Keratinocyte (primary cell): ENCODE measurements at regions not wholly inside any gene's neighbourhood (a gene's known extent, or its start where the extent isn't known, plus 50 kb on each side); places are given as distances from the start of the nearest gene placed in this dataset.

ENCODE experiments used
- EZH2 ChIP-seq: IDR thresholded peaks from one replicate; pipeline ENCODE4 v1.6.1; 2012; ENCODE audit warnings: inconsistent platforms, mild to moderate bottlenecking, low read length, moderate library complexity
- TF ChIP-seq, protein P1 (sequence below), 3 experiments: IDR thresholded peaks in 1 of 3; conservative IDR thresholded peaks in 1 of 3; optimal IDR thresholded peaks in 1 of 3; 2 replicates in 2 of 3; 3 replicates in 1 of 3; pipeline versions ENCODE3 to v1.5.1; 2011; ENCODE audit warnings: low read length in 3 of 3, mild to moderate bottlenecking in 3 of 3, moderate library complexity in 2 of 3, control low read depth in 1 of 3, inconsistent platforms in 1 of 3; ENCODE audit not compliant: insufficient read depth in 2 of 3; ENCODE audit errors: extremely low read depth in 1 of 3

DNA sequence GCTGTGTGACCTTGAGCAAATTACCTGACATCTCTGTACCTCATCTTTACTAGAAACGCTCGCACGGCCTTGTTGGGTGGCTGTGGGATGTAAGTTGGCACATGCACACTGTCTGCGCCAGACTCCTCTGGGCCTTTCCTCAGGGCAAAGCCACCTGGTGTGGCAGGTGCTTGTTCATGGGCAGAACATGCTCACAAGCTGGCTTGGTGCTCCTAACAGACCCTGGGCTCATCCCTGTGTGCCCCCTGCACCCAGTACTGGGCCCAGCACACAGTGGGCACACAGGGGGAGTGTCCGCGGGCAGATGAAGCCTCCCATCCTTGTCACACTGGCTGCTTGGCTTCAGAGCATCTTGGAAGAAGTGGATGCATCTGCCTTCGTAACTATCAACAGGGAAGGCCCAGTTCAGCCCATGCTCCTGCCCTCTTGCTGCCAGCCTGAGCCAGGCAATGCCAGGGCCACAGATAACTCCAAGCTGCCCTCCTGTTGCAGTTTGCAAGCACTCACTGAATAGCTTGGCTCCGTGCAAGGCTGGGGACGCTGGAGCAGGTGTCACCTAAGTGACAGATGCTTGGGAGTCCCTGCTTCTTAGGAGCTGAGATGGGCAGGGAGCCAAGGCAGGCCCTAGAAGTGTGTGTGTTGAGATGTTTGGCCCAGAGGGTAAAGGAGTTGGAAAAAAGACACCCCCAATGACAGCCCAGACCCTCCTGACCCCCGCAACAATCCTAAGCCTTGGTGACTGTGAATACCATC is 123.9 kb downstream of the TUBA3C start:
- no peak for TF ChIP-seq EZH2
- TF ChIP-seq, protein P1, sequence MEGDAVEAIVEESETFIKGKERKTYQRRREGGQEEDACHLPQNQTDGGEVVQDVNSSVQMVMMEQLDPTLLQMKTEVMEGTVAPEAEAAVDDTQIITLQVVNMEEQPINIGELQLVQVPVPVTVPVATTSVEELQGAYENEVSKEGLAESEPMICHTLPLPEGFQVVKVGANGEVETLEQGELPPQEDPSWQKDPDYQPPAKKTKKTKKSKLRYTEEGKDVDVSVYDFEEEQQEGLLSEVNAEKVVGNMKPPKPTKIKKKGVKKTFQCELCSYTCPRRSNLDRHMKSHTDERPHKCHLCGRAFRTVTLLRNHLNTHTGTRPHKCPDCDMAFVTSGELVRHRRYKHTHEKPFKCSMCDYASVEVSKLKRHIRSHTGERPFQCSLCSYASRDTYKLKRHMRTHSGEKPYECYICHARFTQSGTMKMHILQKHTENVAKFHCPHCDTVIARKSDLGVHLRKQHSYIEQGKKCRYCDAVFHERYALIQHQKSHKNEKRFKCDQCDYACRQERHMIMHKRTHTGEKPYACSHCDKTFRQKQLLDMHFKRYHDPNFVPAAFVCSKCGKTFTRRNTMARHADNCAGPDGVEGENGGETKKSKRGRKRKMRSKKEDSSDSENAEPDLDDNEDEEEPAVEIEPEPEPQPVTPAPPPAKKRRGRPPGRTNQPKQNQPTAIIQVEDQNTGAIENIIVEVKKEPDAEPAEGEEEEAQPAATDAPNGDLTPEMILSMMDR (optimal IDR thresholded peaks at IDR 0.05 in 1 of 3, IDR thresholded peaks at IDR 0.05 in 1 of 3, conservative IDR thresholded peaks at IDR 0.05 in 1 of 3; ENCODE audit: extremely low read depth in 1 of 3, insufficient read depth in 2 of 3, low read length in 3 of 3) = no peak
